Progenitor cell of endocrine pancreas (in vitro differentiated cells): ENCODE measurements at regions not wholly inside any gene's neighbourhood (a gene's known extent, or its start where the extent isn't known, plus 50 kb on each side); places are given as distances from the start of the nearest gene placed in this dataset.

ENCODE experiments used
- DNase-seq: peaks from one replicate; pipeline ENCODE4 v3.0.0; 2021; ENCODE audit warnings: low spot score; ENCODE audit not compliant: unreplicated experiment
- H3K27ac Mint-ChIP-seq: 2 replicates; pipeline ENCODE4 v1.8.0; 2021; ENCODE audit warnings: mild to moderate bottlenecking, moderate library complexity, mixed read lengths
- H3K27me3 Mint-ChIP-seq: 2 replicates; pipeline ENCODE4 v1.8.0; 2021; ENCODE audit warnings: mixed read lengths
- H3K36me3 Mint-ChIP-seq: 2 replicates; pipeline ENCODE4 v1.8.0; 2022; ENCODE audit warnings: mixed read lengths; ENCODE audit not compliant: insufficient read depth
- H3K4me1 Mint-ChIP-seq: 2 replicates; pipeline ENCODE4 v1.8.0; 2021; ENCODE audit warnings: low read depth, mixed read lengths
- H3K4me3 Mint-ChIP-seq: 2 replicates; pipeline ENCODE4 v1.8.0; 2021; ENCODE audit warnings: low read depth, mild to moderate bottlenecking, moderate library complexity, mixed read lengths
- H3K9me3 Mint-ChIP-seq: 2 replicates; pipeline ENCODE4 v1.8.0; 2021; ENCODE audit warnings: low read depth, mixed read lengths
- CTCF ChIP-seq: fragments of 200-600 bp; sonication (generic); IDR thresholded peaks from one replicate; pipeline ENCODE4 v1.5.0; 2021; ENCODE audit warnings: antibody characterized with exemption, mild to moderate bottlenecking; ENCODE audit not compliant: unreplicated experiment

DNA sequence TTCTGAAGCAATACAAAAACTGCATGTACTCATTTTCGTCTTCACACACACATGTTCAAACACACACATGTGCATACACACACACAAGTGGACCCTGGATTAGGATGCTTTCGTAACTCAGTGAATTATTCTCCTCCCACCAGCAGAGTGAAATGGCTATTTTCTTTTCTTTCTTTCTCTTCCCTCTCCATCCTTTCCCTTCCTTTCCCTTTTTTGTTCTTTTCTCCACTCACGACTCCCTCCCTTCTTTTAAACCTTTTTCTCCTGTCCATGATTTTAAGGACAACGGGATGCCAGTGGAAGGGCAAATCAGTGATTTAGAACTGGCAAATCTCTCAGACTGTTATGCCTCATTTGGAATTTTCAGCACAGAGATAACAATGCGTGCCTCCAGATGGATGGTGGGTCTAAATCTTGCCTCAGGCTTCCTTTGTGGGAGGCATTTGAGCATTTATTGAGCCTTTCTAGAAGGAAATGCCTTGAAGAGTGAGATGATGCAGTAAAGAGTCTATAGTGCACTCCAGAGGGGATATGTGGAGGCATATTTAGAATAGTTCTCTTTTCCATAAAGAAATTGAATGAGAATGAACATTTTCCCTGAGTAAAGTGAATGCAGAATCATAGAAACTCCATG is 130.4 kb upstream of the SLC7A14 start:
- peaks cover 4% of the 10 kb centered on the region for H3K27me3 Mint-ChIP-seq
- H3K4me3 Mint-ChIP-seq, result no peak overlapping the region
- H3K27ac Mint-ChIP-seq, result no peak overlapping the region
- no peaks in the 10 kb centered on the region for H3K4me1 Mint-ChIP-seq
- TF ChIP-seq CTCF, result no peak
- peaks cover 13% of the 10 kb centered on the region for H3K9me3 Mint-ChIP-seq
- no peaks in the 10 kb centered on the region for H3K36me3 Mint-ChIP-seq
- DNase-seq, result no peak

DNA sequence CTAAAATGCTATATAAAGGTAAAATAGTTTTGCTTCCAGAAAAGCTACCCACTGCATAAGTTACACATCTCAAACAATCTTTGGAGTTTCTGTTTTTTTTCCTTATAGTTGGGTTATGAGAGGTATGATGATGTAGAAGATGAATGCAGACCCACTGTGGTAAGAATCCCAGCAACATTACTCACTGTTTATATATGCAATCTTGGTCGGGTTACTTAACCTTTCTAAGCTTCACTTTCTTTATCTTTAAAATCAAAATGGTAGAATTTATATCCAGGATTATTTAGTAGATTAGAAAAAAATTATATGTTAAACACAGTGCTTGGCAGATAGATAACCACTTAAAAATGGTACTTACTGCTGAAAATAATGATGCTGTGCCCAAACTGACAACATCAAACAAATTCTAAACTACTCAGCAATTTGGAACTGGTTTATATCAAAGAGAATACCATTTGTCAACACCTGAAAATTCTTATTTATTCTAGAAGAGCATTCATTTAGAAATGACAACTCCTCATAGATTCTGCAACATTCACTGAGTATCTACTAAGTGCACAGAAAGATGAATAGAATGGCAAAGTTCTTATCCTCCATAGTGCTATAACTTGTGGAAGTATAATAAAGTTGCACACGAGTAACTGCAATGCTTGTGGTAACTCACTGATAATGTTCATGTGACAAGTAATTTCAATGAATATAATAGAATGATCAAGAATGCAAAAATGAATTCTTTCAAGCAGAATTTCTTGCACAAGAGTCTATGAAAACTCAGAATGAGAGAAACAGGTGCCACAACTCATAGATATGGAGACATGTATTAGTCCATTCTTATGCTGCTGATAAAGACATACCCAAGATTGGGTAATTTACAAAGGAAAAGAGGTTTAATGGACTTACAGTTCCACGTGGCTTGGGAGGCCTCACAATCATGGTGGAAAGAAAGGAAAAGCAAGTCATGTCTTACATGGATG is 129.0 kb upstream of the SLC7A14 start:
- Mint-ChIP-seq H3K9me3 (peaks cover 18% of the 10 kb centered on the region), H3K4me1 (no peaks in the 10 kb centered on the region), H3K36me3 (no peaks in the 10 kb centered on the region), H3K4me3 (no peak overlapping the region), H3K27me3 (peaks cover 4% of the 10 kb centered on the region), H3K27ac (no peak overlapping the region)
- TF ChIP-seq CTCF, result no peak
- no peak for DNase-seq

- Mint-ChIP-seq H3K36me3 (no peaks in the 10 kb centered on the region), H3K4me3 (no peak overlapping the region), H3K4me1 (no peaks in the 10 kb centered on the region), H3K27me3 (peaks cover 4% of the 10 kb centered on the region), H3K27ac (no peak overlapping the region), H3K9me3 (peaks cover 21% of the 10 kb centered on the region)
- no peak for DNase-seq
- TF ChIP-seq CTCF, result no peak
These were observed 128.2 kb upstream of the SLC7A14 start for GRCh38 chr3:170714122-170714521.

DNA sequence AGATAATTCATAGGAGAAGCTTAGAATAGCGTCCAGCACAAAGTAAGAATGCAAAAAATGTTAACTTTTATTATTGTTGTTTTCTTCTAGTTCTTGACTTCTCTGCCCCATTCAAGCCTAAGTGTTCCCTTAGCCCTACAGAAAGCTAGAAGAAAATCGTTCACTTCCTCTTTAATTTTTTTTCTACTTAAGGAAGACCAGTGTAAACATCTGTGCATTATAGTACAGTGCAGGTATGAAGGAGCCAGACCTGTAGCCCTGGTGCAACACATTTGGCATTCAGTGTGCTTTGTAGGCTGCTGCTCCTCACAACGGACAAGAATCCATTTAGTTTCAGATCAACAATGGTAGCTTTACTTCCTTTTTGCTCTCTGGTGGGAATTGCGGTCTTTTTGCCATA is 127.8 kb upstream of the SLC7A14 start:
- DNase-seq, result no peak
- H3K27me3 Mint-ChIP-seq, result peaks cover 4% of the 10 kb centered on the region
- H3K27ac Mint-ChIP-seq, result no peak overlapping the region

More for the DNA sequence above, 127.8 kb upstream of the SLC7A14 start:
- Mint-ChIP-seq H3K36me3 (no peaks in the 10 kb centered on the region), H3K4me3 (no peak overlapping the region), H3K4me1 (no peaks in the 10 kb centered on the region), H3K9me3 (peaks cover 19% of the 10 kb centered on the region)
- TF ChIP-seq CTCF, result no peak
